ENCODE measurements at regions not wholly inside any gene's neighbourhood (a gene's known extent, or its start where the extent isn't known, plus 50 kb on each side); places are given as distances from the start of the nearest gene placed in this dataset.

DNA sequence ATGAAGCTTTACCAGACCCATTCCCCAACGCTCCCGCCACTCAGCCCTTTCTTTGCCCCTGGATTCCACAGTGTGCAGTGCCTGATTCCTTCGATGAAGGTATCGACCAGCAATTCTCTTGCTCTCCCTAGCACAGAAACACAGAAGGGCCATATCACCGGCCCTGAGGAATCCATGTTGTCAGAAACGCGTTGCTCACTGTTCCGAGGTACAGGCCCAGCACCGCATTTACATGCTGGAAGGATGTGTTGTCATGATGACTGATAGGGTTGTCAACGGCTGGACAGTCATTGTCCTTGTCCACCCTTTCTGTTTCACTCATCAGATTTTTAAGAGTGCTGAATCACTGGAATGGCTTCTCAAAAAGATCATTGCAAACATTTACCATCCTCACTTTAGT lies 57.2 kb upstream of the GPR6 start:
- no peak for DNase-seq

DNA sequence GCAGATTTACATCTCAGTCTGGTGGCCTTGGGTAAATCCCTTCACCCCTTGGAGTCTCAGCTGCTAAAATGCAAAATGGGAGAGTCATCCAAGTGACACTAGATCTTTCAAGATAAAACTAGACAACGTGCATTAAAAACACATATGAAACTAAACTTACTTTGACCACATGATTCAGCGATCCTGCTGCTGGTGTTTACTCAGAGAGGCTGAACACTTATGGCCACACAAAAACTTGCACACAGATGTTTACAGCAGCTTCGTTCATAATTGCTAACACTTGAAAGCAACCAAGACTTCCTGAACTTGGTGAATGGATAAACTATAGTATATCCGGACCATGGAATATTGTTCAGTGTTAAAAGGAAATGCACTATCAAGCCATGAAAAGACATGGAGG lies 55.3 kb upstream of the GPR6 start:
- no peak for DNase-seq

DNA sequence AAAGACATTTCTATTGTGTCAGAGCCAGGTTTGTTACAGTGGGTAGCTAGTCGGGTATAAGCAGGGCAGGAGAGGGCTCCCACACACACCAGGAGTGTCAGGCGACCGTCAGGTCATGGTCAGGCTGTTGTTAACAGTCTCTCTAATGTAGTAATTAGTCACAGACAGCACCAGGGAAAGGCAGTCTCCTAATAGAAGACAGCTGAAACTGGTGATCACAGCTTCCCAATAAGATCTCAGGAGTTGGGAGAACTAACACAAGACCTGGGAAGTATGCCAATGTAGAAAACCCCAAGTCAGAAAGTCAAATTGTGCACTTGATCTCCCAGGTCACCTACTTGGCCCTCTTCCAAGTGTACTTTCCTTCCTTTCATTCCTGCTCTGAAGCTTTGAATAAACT lies 53.0 kb upstream of the GPR6 start:
- DNase-seq = no peak

- DNase-seq = no peak
These were observed 51.1 kb upstream of the GPR6 start for GRCh38 chr6:109927052-109927451.

All from GF-D8 (cell line).